GM12801 (cell line): ENCODE measurements at regions not wholly inside any gene's neighbourhood (a gene's known extent, or its start where the extent isn't known, plus 50 kb on each side); places are given as distances from the start of the nearest gene placed in this dataset.

Source experiments
- CTCF ChIP-seq: IDR thresholded peaks from one replicate; pipeline ENCODE4 v1.5.1; 2011; ENCODE audit warnings: control low read depth; ENCODE audit not compliant: insufficient read length; ENCODE audit errors: extremely low read depth

- TF ChIP-seq CTCF, result no peak
Observed at GRCh38 chr2:8212239-8212638, 469.6 kb upstream of the ID2 start.

GRCh38 chr2:8214036-8214615 is 467.7 kb upstream of the ID2 start:
- no peak for TF ChIP-seq CTCF

- no peak for TF ChIP-seq CTCF
Observed at GRCh38 chr2:8215159-8215863, 466.5 kb upstream of the ID2 start.

- no peak for TF ChIP-seq CTCF
Observed at GRCh38 chr2:8215982-8216381, 465.9 kb upstream of the ID2 start.

- TF ChIP-seq CTCF, result no peak
Observed at GRCh38 chr2:8216397-8216796, 465.5 kb upstream of the ID2 start.

- no peak for TF ChIP-seq CTCF
Observed at GRCh38 chr2:8217468-8218030, 464.3 kb upstream of the ID2 start.

GRCh38 chr2:8219096-8219495 is 462.8 kb upstream of the ID2 start:
- no peak for TF ChIP-seq CTCF
